Osteoblast (primary cell): ENCODE measurements at regions not wholly inside any gene's neighbourhood (a gene's known extent, or its start where the extent isn't known, plus 50 kb on each side); places are given as distances from the start of the nearest gene placed in this dataset.

Experiments used
- DNase-seq: peaks from one replicate; pipeline ENCODE4 v3.0.0; 2011; ENCODE audit warnings: low spot score, mixed read lengths; ENCODE audit not compliant: insufficient read length; ENCODE audit errors: missing footprints
- H2AFZ ChIP-seq: 2 replicates; pipeline ENCODE4 v1.6.0; 2011; ENCODE audit warnings: mild to moderate bottlenecking, low read length
- H3K27ac ChIP-seq: 2 replicates; pipeline ENCODE4 v1.5.1; 2011; ENCODE audit warnings: mild to moderate bottlenecking, low read depth, low read length, moderate library complexity
- H3K27me3 ChIP-seq: 2 replicates; pipeline ENCODE4 v1.6.0; 2012; ENCODE audit warnings: mild to moderate bottlenecking, control low read depth, inconsistent platforms, low read length, moderate library complexity; ENCODE audit not compliant: insufficient read depth
- H3K36me3 ChIP-seq: 2 replicates; pipeline ENCODE4 v1.5.1; 2011; ENCODE audit warnings: mild to moderate bottlenecking, low read length, control low read depth, moderate library complexity; ENCODE audit not compliant: insufficient read depth
- H3K4me1 ChIP-seq: 2 replicates; pipeline ENCODE4 v1.5.1; 2011; ENCODE audit warnings: mild to moderate bottlenecking, low read length, control low read depth, moderate library complexity; ENCODE audit not compliant: insufficient read depth
- H3K4me2 ChIP-seq: 2 replicates; pipeline ENCODE4 v1.6.0; 2011; ENCODE audit warnings: mild to moderate bottlenecking, low read length; ENCODE audit not compliant: insufficient read depth
- H3K4me3 ChIP-seq: fragments of 200-600 bp; sonication (generic); 3 replicates; pipeline ENCODE4 v1.5.1; 2012; ENCODE audit warnings: mild to moderate bottlenecking, low read length, inconsistent platforms; ENCODE audit not compliant: insufficient read depth
- H3K79me2 ChIP-seq: 2 replicates; pipeline ENCODE4 v1.6.0; 2012; ENCODE audit warnings: mild to moderate bottlenecking, low read length, control low read depth, inconsistent platforms; ENCODE audit not compliant: insufficient read depth
- H3K9me3 ChIP-seq: 2 replicates; pipeline ENCODE4 v1.5.1; 2011; ENCODE audit warnings: low read depth, low read length, control low read depth
- H4K20me1 ChIP-seq: 2 replicates; pipeline ENCODE4 v1.6.0; 2012; ENCODE audit warnings: mild to moderate bottlenecking, low read length, control low read depth; ENCODE audit not compliant: insufficient read depth
- CTCF ChIP-seq: IDR thresholded peaks from 2 replicates; pipeline ENCODE4 v1.5.1; 2011; ENCODE audit warnings: mild to moderate bottlenecking, low read depth, low read length, moderate library complexity; ENCODE audit errors: extremely low read depth

DNA sequence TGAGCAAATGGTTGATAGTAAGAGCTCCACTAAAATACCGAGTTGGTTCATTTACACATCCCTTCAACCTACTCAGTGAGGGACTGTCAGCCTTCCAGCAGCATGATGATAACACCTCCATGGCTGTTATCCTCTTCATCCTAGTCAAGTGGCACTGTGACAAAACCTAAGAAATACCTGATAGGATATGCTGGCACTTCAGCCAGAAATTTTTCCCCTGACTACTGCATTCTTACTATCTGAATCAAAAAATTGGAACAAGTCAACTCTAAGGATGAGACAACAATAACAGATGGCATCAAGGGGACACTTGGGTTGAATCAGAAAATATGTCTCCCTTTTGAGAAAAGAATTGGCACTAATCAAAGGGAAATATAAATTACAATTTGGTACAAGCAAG is 193.9 kb downstream of the KCTD12 start:
- H3K4me3 ChIP-seq = no peak overlapping the region
- H3K27ac ChIP-seq = no peak overlapping the region
- H4K20me1 ChIP-seq = no peaks in the 10 kb centered on the region
- peaks cover 7% of the 10 kb centered on the region for H3K4me1 ChIP-seq
- no peaks in the 10 kb centered on the region for H3K27me3 ChIP-seq
- no peak overlapping the region for H3K4me2 ChIP-seq
- no peak for DNase-seq
- no peak for TF ChIP-seq CTCF
- no peaks in the 10 kb centered on the region for H3K36me3 ChIP-seq
- no peaks in the 10 kb centered on the region for H3K79me2 ChIP-seq
- H3K9me3 ChIP-seq = peaks cover 2% of the 10 kb centered on the region
- H2AFZ ChIP-seq = no peak overlapping the region

GRCh38 chr13:76690611-76691010 is 195.6 kb downstream of the KCTD12 start:
- H3K36me3 ChIP-seq = no peaks in the 10 kb centered on the region
- peaks cover 2% of the 10 kb centered on the region for H3K9me3 ChIP-seq
- no peak for DNase-seq
- no peak overlapping the region for H2AFZ ChIP-seq
- no peak overlapping the region for H3K27ac ChIP-seq
- H3K4me3 ChIP-seq = no peak overlapping the region
- H3K79me2 ChIP-seq = no peaks in the 10 kb centered on the region
- H4K20me1 ChIP-seq = no peaks in the 10 kb centered on the region
- no peaks in the 10 kb centered on the region for H3K4me1 ChIP-seq
- no peak overlapping the region for H3K4me2 ChIP-seq
- no peaks in the 10 kb centered on the region for H3K27me3 ChIP-seq
- no peak for TF ChIP-seq CTCF

GRCh38 chr13:76687467-76687866 is 198.7 kb downstream of the KCTD12 start:
- Histone ChIP-seq H3K27me3 (no peaks in the 10 kb centered on the region), H4K20me1 (no peaks in the 10 kb centered on the region), H3K9me3 (peaks cover 2% of the 10 kb centered on the region), H3K79me2 (no peaks in the 10 kb centered on the region), H3K4me3 (no peak overlapping the region), H3K27ac (no peak overlapping the region), H2AFZ (no peak overlapping the region), H3K4me2 (no peak overlapping the region), H3K36me3 (no peaks in the 10 kb centered on the region), H3K4me1 (peaks cover 2% of the 10 kb centered on the region)
- DNase-seq = no peak
- TF ChIP-seq CTCF = no peak

DNA sequence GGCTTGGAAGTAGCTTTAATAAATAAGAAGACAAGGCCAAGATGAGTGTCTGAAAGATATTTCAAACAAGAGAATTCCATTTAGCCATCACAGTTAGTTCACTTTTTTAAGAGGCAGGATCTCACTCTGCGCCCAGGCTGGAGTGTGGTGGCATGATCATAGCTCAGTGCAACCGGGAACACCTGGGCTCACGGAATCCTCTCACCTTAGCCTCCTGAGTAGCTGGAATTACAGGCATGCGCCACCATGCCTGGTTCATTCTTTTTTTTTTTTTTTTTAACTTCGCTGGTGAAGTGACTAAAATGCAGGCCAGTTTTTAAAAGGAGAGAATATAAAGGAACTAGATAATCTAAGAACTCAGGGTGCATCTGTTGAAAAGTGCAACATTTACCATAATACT is 200.3 kb downstream of the KCTD12 start:
- Histone ChIP-seq H3K36me3 (no peaks in the 10 kb centered on the region), H3K27me3 (no peaks in the 10 kb centered on the region), H3K79me2 (no peaks in the 10 kb centered on the region), H3K9me3 (peaks cover 2% of the 10 kb centered on the region), H2AFZ (no peak overlapping the region), H3K4me2 (no peak overlapping the region), H3K4me1 (peaks cover 2% of the 10 kb centered on the region), H4K20me1 (no peaks in the 10 kb centered on the region), H3K4me3 (no peak overlapping the region), H3K27ac (no peak overlapping the region)
- DNase-seq = no peak
- no peak for TF ChIP-seq CTCF
